ENCODE measurements at regions not wholly inside any gene's neighbourhood (a gene's known extent, or its start where the extent isn't known, plus 50 kb on each side); places are given as distances from the start of the nearest gene placed in this dataset.

DNA sequence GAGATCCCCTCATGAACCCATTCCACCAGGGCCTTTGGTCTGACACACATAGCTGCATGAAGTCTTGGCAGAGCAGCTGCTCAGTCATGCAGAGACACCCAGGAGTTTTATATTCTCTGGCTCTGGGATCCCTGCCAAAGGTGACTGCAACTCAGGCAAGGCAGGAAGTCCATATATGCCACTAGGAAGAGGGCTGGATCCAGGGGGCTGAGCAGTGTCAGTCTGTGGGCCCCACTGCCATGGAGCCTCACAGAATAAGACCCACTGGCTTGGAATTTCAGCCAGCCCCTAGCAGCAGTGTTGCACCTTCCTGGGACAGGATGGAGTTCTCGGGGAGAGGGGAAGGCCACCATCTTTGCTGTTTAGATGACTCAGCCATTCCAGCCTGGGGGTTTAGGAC, 199.7 kb downstream of the TBX15 start:
- TF ChIP-seq, protein P1, sequence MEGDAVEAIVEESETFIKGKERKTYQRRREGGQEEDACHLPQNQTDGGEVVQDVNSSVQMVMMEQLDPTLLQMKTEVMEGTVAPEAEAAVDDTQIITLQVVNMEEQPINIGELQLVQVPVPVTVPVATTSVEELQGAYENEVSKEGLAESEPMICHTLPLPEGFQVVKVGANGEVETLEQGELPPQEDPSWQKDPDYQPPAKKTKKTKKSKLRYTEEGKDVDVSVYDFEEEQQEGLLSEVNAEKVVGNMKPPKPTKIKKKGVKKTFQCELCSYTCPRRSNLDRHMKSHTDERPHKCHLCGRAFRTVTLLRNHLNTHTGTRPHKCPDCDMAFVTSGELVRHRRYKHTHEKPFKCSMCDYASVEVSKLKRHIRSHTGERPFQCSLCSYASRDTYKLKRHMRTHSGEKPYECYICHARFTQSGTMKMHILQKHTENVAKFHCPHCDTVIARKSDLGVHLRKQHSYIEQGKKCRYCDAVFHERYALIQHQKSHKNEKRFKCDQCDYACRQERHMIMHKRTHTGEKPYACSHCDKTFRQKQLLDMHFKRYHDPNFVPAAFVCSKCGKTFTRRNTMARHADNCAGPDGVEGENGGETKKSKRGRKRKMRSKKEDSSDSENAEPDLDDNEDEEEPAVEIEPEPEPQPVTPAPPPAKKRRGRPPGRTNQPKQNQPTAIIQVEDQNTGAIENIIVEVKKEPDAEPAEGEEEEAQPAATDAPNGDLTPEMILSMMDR (conservative IDR thresholded peaks at IDR 0.05; ENCODE audit: low read length): no peak
- TF ChIP-seq EZH2phosphoT487 (IDR thresholded peaks at IDR 0.05; ENCODE audit: borderline replicate concordance): no peak

All from Loucy (cell line).